Smooth muscle cell (in vitro differentiated cells): ENCODE measurements at regions not wholly inside any gene's neighbourhood (a gene's known extent, or its start where the extent isn't known, plus 50 kb on each side); places are given as distances from the start of the nearest gene placed in this dataset.

Experiments
- DNase-seq: peaks from one replicate; lab custom pipeline; 2025; ENCODE audit not compliant: unreplicated experiment; lab: John Stamatoyannopoulos, UW
- H2AFZ ChIP-seq: fragments of 200-600 bp; sonication (generic); 2 replicates; pipeline ENCODE4 v1.6.0; 2016; ENCODE audit warnings: antibody characterized with exemption, low read depth, mild to moderate bottlenecking
- H3F3A ChIP-seq: fragments of 200-600 bp; sonication (generic); 2 replicates; pipeline ENCODE4 v1.6.0; 2017; ENCODE audit warnings: antibody characterized with exemption, low read depth
- H3K27ac ChIP-seq: fragments of 200-600 bp; sonication (generic); 2 replicates; pipeline ENCODE4 v1.5.1; 2016; ENCODE audit warnings: low read depth, mild to moderate bottlenecking
- H3K27me3 ChIP-seq: fragments of 200-600 bp; sonication (generic); 2 replicates; pipeline ENCODE4 v1.6.1; 2016; ENCODE audit warnings: low read depth, mild to moderate bottlenecking
- H3K36me3 ChIP-seq: fragments of 200-600 bp; sonication (generic); 2 replicates; pipeline ENCODE4 v1.5.1; 2016; ENCODE audit warnings: low read depth
- H3K4me1 ChIP-seq: fragments of 200-600 bp; sonication (generic); 2 replicates; pipeline ENCODE4 v1.5.1; 2016; ENCODE audit warnings: low read depth
- H3K4me2 ChIP-seq: fragments of 200-600 bp; sonication (generic); 2 replicates; pipeline ENCODE4 v1.6.0; 2016; ENCODE audit warnings: mild to moderate bottlenecking
- H3K4me3 ChIP-seq: fragments of 200-600 bp; sonication (generic); 2 replicates; pipeline ENCODE4 v1.5.1; 2016; ENCODE audit warnings: mild to moderate bottlenecking
- H3K79me2 ChIP-seq: fragments of 200-600 bp; sonication (generic); 2 replicates; pipeline ENCODE4 v1.6.0; 2016; ENCODE audit warnings: low read depth, mild to moderate bottlenecking
- H3K9ac ChIP-seq: fragments of 200-600 bp; sonication (generic); 2 replicates; pipeline ENCODE4 v1.6.0; 2016; ENCODE audit warnings: low read depth
- H3K9me3 ChIP-seq: fragments of 200-600 bp; sonication (generic); replicated peaks from 2 replicates; pipeline ENCODE4 v1.5.1; 2016; ENCODE audit warnings: low read depth
- H4K20me1 ChIP-seq: fragments of 200-600 bp; sonication (generic); 2 replicates; pipeline ENCODE4 v1.6.0; 2016; ENCODE audit warnings: low read depth
- WGBS: methylation state at CpG from one replicate; pipeline ENCODE4 v1.1.7; 2016; ENCODE audit warnings: low lambda C conversion rate; 5-methylcytosine and 5-hydroxymethylcytosine counted together
- TF ChIP-seq, protein P1 (sequence below): fragments of 200-600 bp; sonication (generic); IDR thresholded peaks from 2 replicates; pipeline ENCODE4 v1.5.1; 2017; ENCODE audit warnings: borderline replicate concordance, mild to moderate bottlenecking, antibody characterized with exemption; ENCODE audit not compliant: insufficient read depth, poor library complexity, severe bottlenecking

DNA sequence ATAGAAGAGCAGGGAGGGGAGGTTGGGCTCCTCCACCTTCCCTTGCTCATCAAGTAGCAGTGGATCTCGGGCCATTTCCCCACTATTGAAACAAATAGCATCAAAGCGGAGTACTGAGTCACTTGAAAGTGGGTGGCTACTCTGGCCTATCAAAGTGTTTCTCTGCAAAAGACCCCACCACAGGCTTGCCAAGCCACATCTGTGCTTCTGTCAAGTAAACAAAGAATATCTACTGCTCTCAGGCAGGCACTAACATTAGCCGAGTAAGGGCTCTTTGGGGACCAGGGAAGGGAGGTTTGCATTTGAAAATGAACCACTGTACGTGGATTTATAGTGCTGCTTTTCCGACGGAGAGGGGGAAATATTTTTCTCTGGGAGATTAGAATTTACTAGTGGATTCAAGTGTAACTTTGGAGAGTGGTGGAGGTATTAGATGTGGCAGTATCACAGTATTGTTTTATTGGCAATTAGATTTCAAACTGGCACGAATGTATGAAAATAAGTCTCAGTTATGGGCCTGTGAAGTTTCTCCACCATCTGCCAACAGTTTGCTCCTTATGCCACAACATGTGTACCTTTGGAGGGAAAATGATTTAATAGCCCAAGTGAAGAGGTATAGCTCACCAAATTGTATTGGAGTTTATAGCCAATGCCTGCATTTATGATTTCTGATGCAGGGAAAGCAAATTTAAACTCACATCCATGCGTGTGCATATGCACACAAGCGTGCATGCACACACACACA lies 97.5 kb downstream of the RPS24 start:
- WGBS = 62% methylated on average over 9 of the region's 9 CpGs
- H3K27ac ChIP-seq = no peak overlapping the region
- no peaks in the 10 kb centered on the region for H3F3A ChIP-seq
- H3K79me2 ChIP-seq = no peaks in the 10 kb centered on the region
- H3K4me1 ChIP-seq = no peaks in the 10 kb centered on the region
- no peaks in the 10 kb centered on the region for H4K20me1 ChIP-seq
- H3K4me3 ChIP-seq = no peak overlapping the region
- DNase-seq = no peak
- no peaks in the 10 kb centered on the region for H3K27me3 ChIP-seq
- H3K9ac ChIP-seq = no peak overlapping the region
- no peaks in the 10 kb centered on the region for H3K36me3 ChIP-seq
- no peak overlapping the region for H2AFZ ChIP-seq
- no peaks in the 10 kb centered on the region for H3K9me3 ChIP-seq
- H3K4me2 ChIP-seq = peak overlapping the region; percentile 11
- TF ChIP-seq, protein P1, sequence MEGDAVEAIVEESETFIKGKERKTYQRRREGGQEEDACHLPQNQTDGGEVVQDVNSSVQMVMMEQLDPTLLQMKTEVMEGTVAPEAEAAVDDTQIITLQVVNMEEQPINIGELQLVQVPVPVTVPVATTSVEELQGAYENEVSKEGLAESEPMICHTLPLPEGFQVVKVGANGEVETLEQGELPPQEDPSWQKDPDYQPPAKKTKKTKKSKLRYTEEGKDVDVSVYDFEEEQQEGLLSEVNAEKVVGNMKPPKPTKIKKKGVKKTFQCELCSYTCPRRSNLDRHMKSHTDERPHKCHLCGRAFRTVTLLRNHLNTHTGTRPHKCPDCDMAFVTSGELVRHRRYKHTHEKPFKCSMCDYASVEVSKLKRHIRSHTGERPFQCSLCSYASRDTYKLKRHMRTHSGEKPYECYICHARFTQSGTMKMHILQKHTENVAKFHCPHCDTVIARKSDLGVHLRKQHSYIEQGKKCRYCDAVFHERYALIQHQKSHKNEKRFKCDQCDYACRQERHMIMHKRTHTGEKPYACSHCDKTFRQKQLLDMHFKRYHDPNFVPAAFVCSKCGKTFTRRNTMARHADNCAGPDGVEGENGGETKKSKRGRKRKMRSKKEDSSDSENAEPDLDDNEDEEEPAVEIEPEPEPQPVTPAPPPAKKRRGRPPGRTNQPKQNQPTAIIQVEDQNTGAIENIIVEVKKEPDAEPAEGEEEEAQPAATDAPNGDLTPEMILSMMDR = no peak

DNA sequence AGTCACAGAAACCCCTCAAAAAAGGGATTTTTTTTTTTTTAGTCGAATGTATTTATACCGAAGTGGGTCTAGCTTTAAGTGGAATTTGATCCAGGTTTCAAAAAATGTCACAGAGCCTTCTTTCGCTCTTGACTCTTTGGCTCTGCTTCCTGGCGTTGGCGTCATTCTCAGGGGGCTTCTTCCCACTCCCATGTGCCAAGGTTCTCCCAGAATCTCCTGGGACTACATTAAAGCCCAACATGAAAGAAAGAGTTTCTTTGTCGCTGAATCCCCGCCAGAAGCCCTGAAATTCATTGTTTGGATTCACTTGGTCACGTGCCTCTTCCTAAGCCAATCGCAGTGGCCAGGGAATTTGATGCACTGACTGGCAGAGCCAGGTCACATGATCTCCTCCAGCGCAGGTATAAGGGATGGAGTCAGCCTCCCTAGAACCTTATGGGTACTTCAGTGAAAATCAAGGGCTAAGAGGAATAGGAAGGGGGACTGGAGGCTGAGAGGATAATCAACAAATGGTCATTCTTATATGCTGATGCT lies 101.2 kb downstream of the RPS24 start:
- Histone ChIP-seq H4K20me1 (no peaks in the 10 kb centered on the region), H3K27ac (no peak overlapping the region), H3K9me3 (no peaks in the 10 kb centered on the region), H2AFZ (no peak overlapping the region), H3F3A (no peaks in the 10 kb centered on the region), H3K9ac (no peak overlapping the region), H3K79me2 (no peaks in the 10 kb centered on the region), H3K4me1 (peaks cover 3% of the 10 kb centered on the region), H3K36me3 (no peaks in the 10 kb centered on the region), H3K27me3 (no peaks in the 10 kb centered on the region), H3K4me2 (no peak overlapping the region), H3K4me3 (no peak overlapping the region)
- 86% methylated on average over 10 of the region's 10 CpGs for WGBS
- TF ChIP-seq, protein P1 = no peak
- no peak for DNase-seq

GRCh38 chr10:78137147-78137546 lies 103.5 kb downstream of the RPS24 start:
- H3F3A ChIP-seq = no peaks in the 10 kb centered on the region
- 96% methylated on average over 3 of the region's 3 CpGs for WGBS
- H3K36me3 ChIP-seq = no peaks in the 10 kb centered on the region

More at GRCh38 chr10:78137147-78137546, 103.5 kb downstream of the RPS24 start:
- Histone ChIP-seq H3K79me2 (no peaks in the 10 kb centered on the region), H2AFZ (no peak overlapping the region), H3K9ac (no peak overlapping the region), H3K4me1 (peaks cover 3% of the 10 kb centered on the region), H3K4me3 (no peak overlapping the region), H3K27me3 (no peaks in the 10 kb centered on the region), H3K27ac (no peak overlapping the region), H3K9me3 (no peaks in the 10 kb centered on the region), H4K20me1 (no peaks in the 10 kb centered on the region), H3K4me2 (no peak overlapping the region)
- TF ChIP-seq, protein P1 = no peak
- DNase-seq = no peak
